H1 (cell line): ENCODE measurements at regions not wholly inside any gene's neighbourhood (a gene's known extent, or its start where the extent isn't known, plus 50 kb on each side); places are given as distances from the start of the nearest gene placed in this dataset.

ENCODE experiments used
- CBX5 ChIP-seq: fragments of 300-800, 300-1000 bp; sonication (generic); IDR thresholded peaks from 2 replicates; pipeline ENCODE4 v1.7.1; 2016; ENCODE audit warnings: antibody characterized with exemption, low read length, low read depth
- JUN ChIP-seq: IDR thresholded peaks from 2 replicates; pipeline ENCODE4 v1.6.1; 2011; ENCODE audit warnings: low read depth, mild to moderate bottlenecking, improper control_type of control experiment, low read length
- KDM4A ChIP-seq: IDR thresholded peaks from one replicate; pipeline ENCODE4 v1.7.1; 2012; ENCODE audit warnings: low read depth, mild to moderate bottlenecking, moderate library complexity, low read length, inconsistent platforms; ENCODE audit not compliant: severe bottlenecking
- MAX ChIP-seq: IDR thresholded peaks from 2 replicates; pipeline ENCODE4 v1.6.1; 2012; ENCODE audit warnings: inconsistent platforms
- POU5F1 ChIP-seq: IDR thresholded peaks from 2 replicates; pipeline ENCODE4 v1.6.1; 2011; ENCODE audit warnings: low read depth, mild to moderate bottlenecking, low read length, moderate library complexity
- RNF2 ChIP-seq: fragments of 200-900, 300-1000 bp; sonication (generic); IDR thresholded peaks from 2 replicates; pipeline ENCODE4 v1.7.1; 2016; ENCODE audit warnings: borderline replicate concordance, low read depth, mild to moderate bottlenecking, antibody characterized with exemption, low read length; ENCODE audit not compliant: poor library complexity, severe bottlenecking; ENCODE audit errors: missing control alignments

GRCh38 chr13:37295573-37295972, 190.1 kb upstream of the CSNK1A1L start (continued):
- TF ChIP-seq CBX5 (no peak), JUN (no peak), KDM4A (no peak), RNF2 (no peak), POU5F1 (no peak), MAX (no peak)
